HL-60 (cell line): ENCODE measurements at regions not wholly inside any gene's neighbourhood (a gene's known extent, or its start where the extent isn't known, plus 50 kb on each side); places are given as distances from the start of the nearest gene placed in this dataset.

Experiments used
- POLR2AphosphoS5 ChIP-seq: IDR thresholded peaks from 2 replicates; pipeline ENCODE4 v1.6.1; 2012; ENCODE audit warnings: low read depth
- TF ChIP-seq, protein P1 (sequence below): IDR thresholded peaks from one replicate; pipeline ENCODE4 v1.5.1; 2011; ENCODE audit warnings: low read length, control low read depth, inconsistent platforms; ENCODE audit not compliant: insufficient read depth

DNA sequence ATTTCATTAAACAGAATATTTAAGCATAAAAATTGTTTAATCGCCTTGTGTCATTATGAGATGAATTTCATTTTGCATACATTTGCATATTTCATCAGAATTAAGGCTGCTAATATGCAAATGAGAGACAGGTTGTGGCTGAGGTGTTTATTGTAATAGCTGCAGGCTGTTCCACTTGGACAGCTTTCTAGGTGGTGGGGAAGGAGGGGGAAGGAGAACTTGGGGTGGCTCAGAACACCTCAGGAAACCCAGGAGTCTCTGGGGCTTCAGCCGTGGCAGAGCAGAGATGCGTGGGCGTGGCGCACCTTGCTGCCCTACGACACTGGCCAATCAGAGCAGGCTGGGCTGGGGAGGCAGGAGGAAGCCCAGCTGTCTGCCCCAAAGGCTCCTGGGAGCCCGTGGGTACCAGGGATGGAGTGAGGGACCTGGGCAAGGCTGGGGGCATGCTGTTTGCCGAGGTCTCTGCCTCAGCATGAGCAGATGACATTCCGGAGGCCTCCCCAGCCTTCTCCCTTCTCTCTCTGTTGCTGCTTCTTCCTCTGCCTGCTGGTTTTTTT lies 542.9 kb downstream of the MN1 start:
- TF ChIP-seq, protein P1, sequence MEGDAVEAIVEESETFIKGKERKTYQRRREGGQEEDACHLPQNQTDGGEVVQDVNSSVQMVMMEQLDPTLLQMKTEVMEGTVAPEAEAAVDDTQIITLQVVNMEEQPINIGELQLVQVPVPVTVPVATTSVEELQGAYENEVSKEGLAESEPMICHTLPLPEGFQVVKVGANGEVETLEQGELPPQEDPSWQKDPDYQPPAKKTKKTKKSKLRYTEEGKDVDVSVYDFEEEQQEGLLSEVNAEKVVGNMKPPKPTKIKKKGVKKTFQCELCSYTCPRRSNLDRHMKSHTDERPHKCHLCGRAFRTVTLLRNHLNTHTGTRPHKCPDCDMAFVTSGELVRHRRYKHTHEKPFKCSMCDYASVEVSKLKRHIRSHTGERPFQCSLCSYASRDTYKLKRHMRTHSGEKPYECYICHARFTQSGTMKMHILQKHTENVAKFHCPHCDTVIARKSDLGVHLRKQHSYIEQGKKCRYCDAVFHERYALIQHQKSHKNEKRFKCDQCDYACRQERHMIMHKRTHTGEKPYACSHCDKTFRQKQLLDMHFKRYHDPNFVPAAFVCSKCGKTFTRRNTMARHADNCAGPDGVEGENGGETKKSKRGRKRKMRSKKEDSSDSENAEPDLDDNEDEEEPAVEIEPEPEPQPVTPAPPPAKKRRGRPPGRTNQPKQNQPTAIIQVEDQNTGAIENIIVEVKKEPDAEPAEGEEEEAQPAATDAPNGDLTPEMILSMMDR = no peak
- no peak for TF ChIP-seq POLR2AphosphoS5
